Right lobe of liver (tissue), 4 donors: ENCODE measurements at regions not wholly inside any gene's neighbourhood (a gene's known extent, or its start where the extent isn't known, plus 50 kb on each side); places are given as distances from the start of the nearest gene placed in this dataset.

ENCODE experiments used
- CTCF ChIP-seq, 4 donors: fragments of 200-600 bp in 3 of 4; fragments of 450-650 bp in 1 of 4; IDR thresholded peaks; one replicate each; pipeline versions ENCODE4 v1.5.1 to v1.8.0; 2016 to 2022; ENCODE audit warnings: antibody characterized with exemption in 4 of 4, mild to moderate bottlenecking in 2 of 4
- POLR2A ChIP-seq: fragments of 450-650 bp; IDR thresholded peaks from one replicate; pipeline ENCODE4 v1.6.1; 2017; ENCODE audit warnings: antibody characterized with exemption, mild to moderate bottlenecking
- donor health status: DM: no; HTN: no; CAD: no.
- donor health status: DM: no; HTN: no; CAD: no.
- donor health status: DM: no; HTN: yes; CAD: no.

GRCh38 chr9:87201351-87201751 lies 254.0 kb upstream of the GAS1 start:
- TF ChIP-seq CTCF (IDR thresholded peaks at IDR 0.05) (no peak), POLR2A (no peak)
